Esophagus muscularis mucosa (tissue), 4 donors: ENCODE measurements at regions not wholly inside any gene's neighbourhood (a gene's known extent, or its start where the extent isn't known, plus 50 kb on each side); places are given as distances from the start of the nearest gene placed in this dataset.

Experiments used
- CTCF ChIP-seq, 3 experiments: fragments of 200-600 bp in 2 of 3; fragments of 450-650 bp in 1 of 3; sonication (generic) in 2 of 3; IDR thresholded peaks; one replicate each; pipeline ENCODE4 v1.5.1; 2017 to 2019; ENCODE audit warnings: antibody characterized with exemption in 3 of 3, mild to moderate bottlenecking in 2 of 3, moderate library complexity in 1 of 3
- EP300 ChIP-seq: sonication (generic); formaldehyde crosslinking; IDR thresholded peaks from one replicate; pipeline ENCODE4 v1.6.1; 2017; ENCODE audit warnings: antibody characterized with exemption
- POLR2A ChIP-seq: fragments of 450-650 bp; IDR thresholded peaks from one replicate; pipeline ENCODE4 v1.6.1; 2017; ENCODE audit warnings: antibody characterized with exemption, moderate library complexity, mild to moderate bottlenecking, low read depth

GRCh38 chr9:110089681-110090370, 118.1 kb downstream of the C9orf152 start:
- TF ChIP-seq EP300, result no peak
- no peak for TF ChIP-seq CTCF (IDR thresholded peaks at IDR 0.05)
- TF ChIP-seq POLR2A, result no peak
